ENCODE measurements at regions not wholly inside any gene's neighbourhood (a gene's known extent, or its start where the extent isn't known, plus 50 kb on each side); places are given as distances from the start of the nearest gene placed in this dataset.
A peak's percentile ranks its signal among the peaks of the same experiment; 100 is the strongest.

DNA sequence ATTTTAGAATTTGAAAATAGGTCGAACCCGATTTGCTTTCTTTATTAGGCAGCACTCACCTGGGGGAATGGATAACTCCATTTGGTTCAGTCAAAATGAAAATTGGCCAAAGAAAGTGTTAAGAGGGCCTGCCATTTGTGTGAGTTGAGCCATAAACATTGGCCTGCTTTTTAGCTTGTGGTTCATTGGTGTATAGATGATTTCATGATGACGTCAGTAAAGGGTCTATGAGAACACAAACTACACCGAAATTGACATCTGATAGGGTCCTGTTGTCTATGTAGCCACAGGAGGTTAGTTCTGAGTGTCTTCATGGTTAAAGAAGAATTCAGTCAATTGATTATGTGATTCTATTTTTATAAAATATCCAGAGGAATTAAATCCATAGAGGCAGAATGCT, 1001.5 kb upstream of the EEF2KMT start:
- H3K9me3 ChIP-seq (ENCODE audit: severe bottlenecking): peaks cover 2% of the 10 kb centered on the region
- TF ChIP-seq, protein P1, sequence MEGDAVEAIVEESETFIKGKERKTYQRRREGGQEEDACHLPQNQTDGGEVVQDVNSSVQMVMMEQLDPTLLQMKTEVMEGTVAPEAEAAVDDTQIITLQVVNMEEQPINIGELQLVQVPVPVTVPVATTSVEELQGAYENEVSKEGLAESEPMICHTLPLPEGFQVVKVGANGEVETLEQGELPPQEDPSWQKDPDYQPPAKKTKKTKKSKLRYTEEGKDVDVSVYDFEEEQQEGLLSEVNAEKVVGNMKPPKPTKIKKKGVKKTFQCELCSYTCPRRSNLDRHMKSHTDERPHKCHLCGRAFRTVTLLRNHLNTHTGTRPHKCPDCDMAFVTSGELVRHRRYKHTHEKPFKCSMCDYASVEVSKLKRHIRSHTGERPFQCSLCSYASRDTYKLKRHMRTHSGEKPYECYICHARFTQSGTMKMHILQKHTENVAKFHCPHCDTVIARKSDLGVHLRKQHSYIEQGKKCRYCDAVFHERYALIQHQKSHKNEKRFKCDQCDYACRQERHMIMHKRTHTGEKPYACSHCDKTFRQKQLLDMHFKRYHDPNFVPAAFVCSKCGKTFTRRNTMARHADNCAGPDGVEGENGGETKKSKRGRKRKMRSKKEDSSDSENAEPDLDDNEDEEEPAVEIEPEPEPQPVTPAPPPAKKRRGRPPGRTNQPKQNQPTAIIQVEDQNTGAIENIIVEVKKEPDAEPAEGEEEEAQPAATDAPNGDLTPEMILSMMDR (IDR thresholded peaks at IDR 0.05; ENCODE audit: poor library complexity, severe bottlenecking): no peak
- H3K36me3 ChIP-seq (ENCODE audit: low read depth): no peaks in the 10 kb centered on the region
- no peak overlapping the region for H3K4me3 ChIP-seq (ENCODE audit: severe bottlenecking)
- ATAC-seq (ENCODE audit: low read depth) (no peak), DNase-seq (ENCODE audit: low spot score) (no peak)
- H3K27ac ChIP-seq (ENCODE audit: poor library complexity, severe bottlenecking): no peak overlapping the region
- no peaks in the 10 kb centered on the region for H3K27me3 ChIP-seq (ENCODE audit: insufficient read depth, poor library complexity, severe bottlenecking)
- H3K4me1 ChIP-seq (ENCODE audit: insufficient read depth, poor library complexity, severe bottlenecking): no peaks in the 10 kb centered on the region

DNA sequence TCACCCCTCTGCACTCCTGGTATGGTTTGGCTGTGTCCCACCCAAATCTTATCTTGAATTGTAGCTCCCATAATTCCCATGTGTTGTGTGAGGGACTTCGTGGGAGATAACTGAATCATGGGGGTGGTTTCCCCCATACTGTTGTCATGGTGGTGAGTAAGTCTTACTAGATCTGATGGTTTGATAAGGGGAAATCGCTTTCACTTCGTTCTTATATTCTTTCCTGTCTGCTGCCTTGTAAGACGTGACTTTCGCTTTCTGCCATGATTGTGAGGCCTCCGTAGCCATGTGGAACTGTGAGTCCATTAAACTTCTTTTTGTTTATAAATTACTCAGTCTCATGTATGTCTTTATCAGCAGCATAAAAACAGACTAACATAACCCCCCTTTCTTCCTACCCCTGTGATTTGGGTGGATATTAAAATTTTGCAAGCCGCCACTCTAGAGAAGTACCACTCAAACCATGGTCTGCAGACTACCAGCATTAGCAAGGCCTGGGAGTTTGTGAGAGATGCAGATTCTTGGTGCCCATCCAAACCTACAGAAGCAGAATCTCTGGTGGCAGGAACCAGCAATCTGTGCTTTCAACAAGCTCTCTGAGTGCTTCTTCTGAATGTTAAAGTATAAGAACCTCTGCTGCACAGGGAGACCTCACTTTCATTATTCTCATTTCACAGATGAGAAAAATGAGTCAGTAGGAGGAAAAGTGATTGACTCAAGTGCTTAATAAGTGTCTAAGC, 999.5 kb upstream of the EEF2KMT start:
- Histone ChIP-seq H3K4me3 (ENCODE audit: severe bottlenecking) (no peak overlapping the region), H3K27me3 (ENCODE audit: insufficient read depth, poor library complexity, severe bottlenecking) (no peaks in the 10 kb centered on the region), H3K36me3 (ENCODE audit: low read depth) (no peaks in the 10 kb centered on the region), H3K9me3 (ENCODE audit: severe bottlenecking) (peaks cover 2% of the 10 kb centered on the region), H3K27ac (ENCODE audit: poor library complexity, severe bottlenecking) (no peak overlapping the region), H3K4me1 (ENCODE audit: insufficient read depth, poor library complexity, severe bottlenecking) (no peaks in the 10 kb centered on the region)
- DNase-seq (ENCODE audit: low spot score): no peak
- no peak for ATAC-seq (ENCODE audit: low read depth)
- TF ChIP-seq, protein P1 (IDR thresholded peaks at IDR 0.05; ENCODE audit: poor library complexity, severe bottlenecking): no peak

DNA sequence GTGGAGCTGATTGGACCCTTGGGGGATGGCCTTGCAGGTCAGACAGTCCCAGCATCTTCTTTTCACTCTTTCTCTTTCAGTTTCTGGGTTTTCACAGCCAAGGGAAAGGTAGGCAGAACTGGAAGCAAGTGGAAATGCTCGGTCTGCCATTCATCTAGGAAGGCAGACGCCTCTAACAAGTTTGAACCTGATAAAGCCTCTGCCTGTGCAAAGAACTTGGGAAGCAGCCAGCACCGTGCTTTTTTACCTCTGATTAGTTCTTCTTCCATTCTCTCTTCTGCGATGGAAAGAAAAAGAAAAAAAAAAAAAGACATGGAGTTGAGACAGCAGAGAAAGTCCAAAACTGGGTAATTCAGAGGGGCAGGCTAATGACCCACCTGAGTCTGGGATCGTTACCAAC, 997.8 kb upstream of the EEF2KMT start:
- no peak overlapping the region for H3K27ac ChIP-seq (ENCODE audit: poor library complexity, severe bottlenecking)
- DNase-seq (ENCODE audit: low spot score) (no peak), ATAC-seq (ENCODE audit: low read depth) (peak; percentile 51; the same call in 1 of the 3 replicates)
- H3K36me3 ChIP-seq (ENCODE audit: low read depth): no peaks in the 10 kb centered on the region
- peaks cover 2% of the 10 kb centered on the region for H3K9me3 ChIP-seq (ENCODE audit: severe bottlenecking)
- no peaks in the 10 kb centered on the region for H3K4me1 ChIP-seq (ENCODE audit: insufficient read depth, poor library complexity, severe bottlenecking)
- no peaks in the 10 kb centered on the region for H3K27me3 ChIP-seq (ENCODE audit: insufficient read depth, poor library complexity, severe bottlenecking)
- no peak overlapping the region for H3K4me3 ChIP-seq (ENCODE audit: severe bottlenecking)
- TF ChIP-seq, protein P1 (IDR thresholded peaks at IDR 0.05; ENCODE audit: poor library complexity, severe bottlenecking): no peak

DNA sequence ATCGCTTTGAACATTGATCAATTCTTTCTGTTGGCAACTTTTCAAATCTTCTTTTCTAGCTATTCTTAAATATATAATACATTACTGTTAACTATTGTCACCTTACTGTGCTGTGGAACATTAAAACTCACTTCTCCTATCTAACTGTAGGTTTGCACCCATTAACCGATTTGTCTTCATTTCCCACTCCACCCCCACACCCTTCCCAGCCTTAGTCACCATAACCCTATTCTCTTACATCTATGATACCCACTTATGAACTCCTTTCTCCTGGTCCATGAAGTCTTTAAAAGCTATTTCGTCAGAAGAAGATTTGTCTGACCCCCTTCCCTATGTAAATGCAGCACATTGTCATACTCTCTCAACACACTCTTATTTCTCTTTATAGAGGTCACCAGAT, 993.4 kb upstream of the EEF2KMT start:
- no peaks in the 10 kb centered on the region for H3K4me1 ChIP-seq (ENCODE audit: insufficient read depth, poor library complexity, severe bottlenecking)
- no peak for ATAC-seq (ENCODE audit: low read depth)
- TF ChIP-seq, protein P1 (IDR thresholded peaks at IDR 0.05; ENCODE audit: poor library complexity, severe bottlenecking): no peak
- H3K27ac ChIP-seq (ENCODE audit: poor library complexity, severe bottlenecking): no peak overlapping the region
- no peak overlapping the region for H3K4me3 ChIP-seq (ENCODE audit: severe bottlenecking)
- no peaks in the 10 kb centered on the region for H3K27me3 ChIP-seq (ENCODE audit: insufficient read depth, poor library complexity, severe bottlenecking)
- H3K36me3 ChIP-seq (ENCODE audit: low read depth): no peaks in the 10 kb centered on the region
- no peak for DNase-seq (ENCODE audit: low spot score)
- no peaks in the 10 kb centered on the region for H3K9me3 ChIP-seq (ENCODE audit: severe bottlenecking)

DNA sequence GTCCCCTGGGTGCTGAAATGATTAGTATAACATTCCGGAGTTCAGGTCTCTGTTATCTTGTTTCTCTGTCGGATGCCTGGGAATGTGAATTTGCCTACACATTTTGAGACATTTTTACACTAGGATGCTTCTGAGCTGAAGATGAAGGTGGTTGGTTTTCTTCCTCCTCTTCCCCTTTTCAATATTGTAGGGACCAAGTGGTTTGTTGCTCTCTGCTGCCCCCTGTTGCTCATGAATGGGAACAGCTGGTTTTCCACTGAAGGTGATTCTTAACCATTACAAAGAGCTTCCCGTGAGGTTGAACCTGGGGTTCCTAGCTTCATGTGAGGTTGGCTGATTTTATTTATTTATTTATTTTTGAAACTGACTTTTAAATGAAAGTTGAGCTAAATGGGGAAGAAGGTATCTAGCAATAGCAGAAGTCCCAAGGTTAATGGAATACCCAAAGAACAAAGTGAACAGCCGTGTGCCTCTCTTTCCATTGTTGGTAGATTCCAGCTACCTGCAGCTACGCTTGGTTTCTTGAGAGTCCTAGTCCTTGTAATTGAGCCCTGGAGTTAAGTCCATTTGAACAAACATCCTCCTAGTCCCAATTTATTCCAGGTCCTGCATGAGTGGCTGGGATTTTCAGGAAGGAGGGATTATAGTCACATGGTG, 983.9 kb upstream of the EEF2KMT start:
- no peaks in the 10 kb centered on the region for H3K4me1 ChIP-seq (ENCODE audit: insufficient read depth, poor library complexity, severe bottlenecking)
- H3K27ac ChIP-seq (ENCODE audit: poor library complexity, severe bottlenecking): no peak overlapping the region
- DNase-seq (ENCODE audit: low spot score): no peak
- no peaks in the 10 kb centered on the region for H3K27me3 ChIP-seq (ENCODE audit: insufficient read depth, poor library complexity, severe bottlenecking)
- no peaks in the 10 kb centered on the region for H3K36me3 ChIP-seq (ENCODE audit: low read depth)
- no peak for ATAC-seq (ENCODE audit: low read depth)
- no peak overlapping the region for H3K4me3 ChIP-seq (ENCODE audit: severe bottlenecking)
- H3K9me3 ChIP-seq (ENCODE audit: severe bottlenecking): peaks cover 2% of the 10 kb centered on the region
- TF ChIP-seq, protein P1 (IDR thresholded peaks at IDR 0.05; ENCODE audit: poor library complexity, severe bottlenecking): peak; percentile 79
